ENCODE measurements at regions not wholly inside any gene's neighbourhood (a gene's known extent, or its start where the extent isn't known, plus 50 kb on each side); places are given as distances from the start of the nearest gene placed in this dataset.

GRCh38 chr17:70752966-70753467 is 583.7 kb downstream of the KCNJ2 start:
- Mint-ChIP-seq H3K4me1 (ENCODE audit: low read depth, unreplicated experiment) (no peaks in the 10 kb centered on the region), H3K4me3 (ENCODE audit: unreplicated experiment) (no peak overlapping the region), H3K27me3 (ENCODE audit: unreplicated experiment) (peaks cover 1% of the 10 kb centered on the region), H3K36me3 (ENCODE audit: unreplicated experiment) (no peaks in the 10 kb centered on the region), H3K9me3 (ENCODE audit: unreplicated experiment) (no peaks in the 10 kb centered on the region), H3K27ac (ENCODE audit: unreplicated experiment) (no peak overlapping the region)
- DNase-seq, result no peak
- no peak for TF ChIP-seq CTCF (IDR thresholded peaks at IDR 0.05; ENCODE audit: partially characterized antibody, unreplicated experiment)

GRCh38 chr17:70763018-70763417 is 593.7 kb downstream of the KCNJ2 start:
- Mint-ChIP-seq H3K4me1 (ENCODE audit: low read depth, unreplicated experiment) (no peaks in the 10 kb centered on the region), H3K27ac (ENCODE audit: unreplicated experiment) (no peak overlapping the region), H3K36me3 (ENCODE audit: unreplicated experiment) (no peaks in the 10 kb centered on the region), H3K4me3 (ENCODE audit: unreplicated experiment) (no peak overlapping the region), H3K27me3 (ENCODE audit: unreplicated experiment) (no peaks in the 10 kb centered on the region), H3K9me3 (ENCODE audit: unreplicated experiment) (no peaks in the 10 kb centered on the region)
- TF ChIP-seq CTCF (IDR thresholded peaks at IDR 0.05; ENCODE audit: partially characterized antibody, unreplicated experiment), result no peak
- DNase-seq, result no peak

- Mint-ChIP-seq H3K27ac (ENCODE audit: unreplicated experiment) (no peak overlapping the region), H3K36me3 (ENCODE audit: unreplicated experiment) (no peaks in the 10 kb centered on the region), H3K9me3 (ENCODE audit: unreplicated experiment) (no peaks in the 10 kb centered on the region), H3K4me1 (ENCODE audit: low read depth, unreplicated experiment) (peaks cover 7% of the 10 kb centered on the region), H3K27me3 (ENCODE audit: unreplicated experiment) (no peaks in the 10 kb centered on the region), H3K4me3 (ENCODE audit: unreplicated experiment) (no peak overlapping the region)
- DNase-seq, result no peak
- peak; percentile 93 for TF ChIP-seq CTCF (IDR thresholded peaks at IDR 0.05; ENCODE audit: partially characterized antibody, unreplicated experiment)
Observed at GRCh38 chr17:70767102-70767701, 597.9 kb downstream of the KCNJ2 start.

- Mint-ChIP-seq H3K4me1 (ENCODE audit: low read depth, unreplicated experiment) (peaks cover 14% of the 10 kb centered on the region), H3K36me3 (ENCODE audit: unreplicated experiment) (no peaks in the 10 kb centered on the region), H3K4me3 (ENCODE audit: unreplicated experiment) (no peak overlapping the region), H3K9me3 (ENCODE audit: unreplicated experiment) (no peaks in the 10 kb centered on the region), H3K27ac (ENCODE audit: unreplicated experiment) (no peak overlapping the region), H3K27me3 (ENCODE audit: unreplicated experiment) (no peaks in the 10 kb centered on the region)
- TF ChIP-seq CTCF (IDR thresholded peaks at IDR 0.05; ENCODE audit: partially characterized antibody, unreplicated experiment), result no peak
- DNase-seq, result no peak
Observed at GRCh38 chr17:70769956-70770355, 600.6 kb downstream of the KCNJ2 start.

GRCh38 chr17:70771804-70772386 is 602.6 kb downstream of the KCNJ2 start:
- H3K4me3 Mint-ChIP-seq (ENCODE audit: unreplicated experiment), result no peak overlapping the region
- no peak overlapping the region for H3K27ac Mint-ChIP-seq (ENCODE audit: unreplicated experiment)
- no peaks in the 10 kb centered on the region for H3K27me3 Mint-ChIP-seq (ENCODE audit: unreplicated experiment)
- no peak for DNase-seq
- H3K36me3 Mint-ChIP-seq (ENCODE audit: unreplicated experiment), result no peaks in the 10 kb centered on the region
- H3K4me1 Mint-ChIP-seq (ENCODE audit: low read depth, unreplicated experiment), result peaks cover 14% of the 10 kb centered on the region
- H3K9me3 Mint-ChIP-seq (ENCODE audit: unreplicated experiment), result no peaks in the 10 kb centered on the region
- no peak for TF ChIP-seq CTCF (IDR thresholded peaks at IDR 0.05; ENCODE audit: partially characterized antibody, unreplicated experiment)

All from glutamatergic neuron (in vitro differentiated cells).